ENCODE measurements at regions not wholly inside any gene's neighbourhood (a gene's known extent, or its start where the extent isn't known, plus 50 kb on each side); places are given as distances from the start of the nearest gene placed in this dataset.
"Not testable (repeated sequence)": the region's sequence is repeated elsewhere in the genome, so short reads cannot be mapped to it uniquely, and the experiment has no call there.

GRCh38 chr10:44749151-44749550, 162.0 kb upstream of the TMEM72 start:
- DNase-seq (ENCODE audit: low read depth): no peak
- H3K4me3 ChIP-seq (replicated peaks; ENCODE audit: low read depth, low read length): no peak overlapping the region
- TF ChIP-seq, protein P1, sequence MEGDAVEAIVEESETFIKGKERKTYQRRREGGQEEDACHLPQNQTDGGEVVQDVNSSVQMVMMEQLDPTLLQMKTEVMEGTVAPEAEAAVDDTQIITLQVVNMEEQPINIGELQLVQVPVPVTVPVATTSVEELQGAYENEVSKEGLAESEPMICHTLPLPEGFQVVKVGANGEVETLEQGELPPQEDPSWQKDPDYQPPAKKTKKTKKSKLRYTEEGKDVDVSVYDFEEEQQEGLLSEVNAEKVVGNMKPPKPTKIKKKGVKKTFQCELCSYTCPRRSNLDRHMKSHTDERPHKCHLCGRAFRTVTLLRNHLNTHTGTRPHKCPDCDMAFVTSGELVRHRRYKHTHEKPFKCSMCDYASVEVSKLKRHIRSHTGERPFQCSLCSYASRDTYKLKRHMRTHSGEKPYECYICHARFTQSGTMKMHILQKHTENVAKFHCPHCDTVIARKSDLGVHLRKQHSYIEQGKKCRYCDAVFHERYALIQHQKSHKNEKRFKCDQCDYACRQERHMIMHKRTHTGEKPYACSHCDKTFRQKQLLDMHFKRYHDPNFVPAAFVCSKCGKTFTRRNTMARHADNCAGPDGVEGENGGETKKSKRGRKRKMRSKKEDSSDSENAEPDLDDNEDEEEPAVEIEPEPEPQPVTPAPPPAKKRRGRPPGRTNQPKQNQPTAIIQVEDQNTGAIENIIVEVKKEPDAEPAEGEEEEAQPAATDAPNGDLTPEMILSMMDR (IDR thresholded peaks at IDR 0.05; ENCODE audit: low read length, missing control alignments): no peak

GRCh38 chr10:44752451-44753441, 158.4 kb upstream of the TMEM72 start:
- TF ChIP-seq, protein P1 (IDR thresholded peaks at IDR 0.05; ENCODE audit: low read length, missing control alignments): no peak
- no peak overlapping the region for H3K4me3 ChIP-seq (replicated peaks; ENCODE audit: low read depth, low read length)
- DNase-seq (ENCODE audit: low read depth): peak; percentile 88

GRCh38 chr10:44754355-44754754, 156.8 kb upstream of the TMEM72 start:
- not testable (repeated sequence) for H3K4me3 ChIP-seq (replicated peaks; ENCODE audit: low read depth, low read length); DNase-seq (ENCODE audit: low read depth)

- H3K4me3 ChIP-seq (replicated peaks; ENCODE audit: low read depth, low read length): no peak overlapping the region
- DNase-seq (ENCODE audit: low read depth): no peak
- TF ChIP-seq, protein P1 (IDR thresholded peaks at IDR 0.05; ENCODE audit: low read length, missing control alignments): no peak
These were observed 155.7 kb upstream of the TMEM72 start for GRCh38 chr10:44755481-44755880.

DNA sequence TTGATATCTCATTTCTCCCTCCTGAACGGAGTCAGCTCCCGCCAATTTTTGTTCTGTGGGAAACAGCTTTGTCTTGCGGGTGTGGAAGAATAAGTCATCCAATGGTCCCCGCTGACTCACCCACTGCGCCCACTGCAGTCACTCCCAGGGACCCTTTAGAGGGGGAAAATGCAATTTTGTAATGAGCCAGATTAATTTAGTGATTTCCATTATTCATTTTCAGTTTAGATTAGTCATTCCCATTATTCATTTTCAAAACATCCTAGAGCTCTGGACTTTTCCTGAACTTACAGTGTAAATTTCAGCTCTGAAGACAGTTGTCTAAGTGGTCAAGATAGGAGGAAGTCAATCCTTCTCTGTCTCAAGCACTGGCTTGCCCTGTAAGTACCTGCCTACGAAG, 154.9 kb upstream of the TMEM72 start:
- peak; percentile 39 for DNase-seq (ENCODE audit: low read depth)
- H3K4me3 ChIP-seq (replicated peaks; ENCODE audit: low read depth, low read length): no peak overlapping the region
- TF ChIP-seq, protein P1 (IDR thresholded peaks at IDR 0.05; ENCODE audit: low read length, missing control alignments): no peak

DNA sequence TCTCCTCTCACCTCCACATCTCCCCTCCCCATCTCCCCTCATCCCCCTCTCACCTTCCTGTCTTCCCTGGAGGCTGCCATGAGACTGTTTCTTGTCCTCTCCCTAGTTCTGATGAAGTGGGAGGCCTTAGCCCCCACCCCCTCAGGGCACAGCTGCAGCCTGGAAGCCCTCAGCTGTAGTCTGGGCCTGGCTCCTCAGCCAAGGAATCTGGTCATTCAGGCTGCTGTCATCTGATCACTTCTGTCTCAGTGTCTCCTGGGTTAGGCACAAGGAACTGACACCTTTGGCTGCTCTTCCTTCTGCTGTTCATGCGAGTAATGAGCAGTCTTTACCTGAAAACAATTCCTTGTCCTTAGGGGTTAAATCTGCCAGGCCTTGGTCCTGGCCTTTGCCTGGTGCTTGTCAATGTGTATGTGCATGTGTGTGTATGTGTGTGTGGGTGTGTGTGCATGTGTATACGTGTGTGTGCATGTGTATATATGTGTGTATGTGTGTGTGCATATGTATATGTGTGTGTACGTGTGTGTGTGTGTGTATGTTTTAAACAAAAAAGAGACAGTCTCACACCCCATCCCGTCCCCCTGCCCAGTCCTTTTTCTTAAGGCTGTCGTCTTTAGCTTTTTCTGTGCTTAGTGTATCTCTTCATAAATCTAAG, 153.5 kb upstream of the TMEM72 start:
- no peak overlapping the region for H3K4me3 ChIP-seq (replicated peaks; ENCODE audit: low read depth, low read length)
- DNase-seq (ENCODE audit: low read depth): no peak
- TF ChIP-seq, protein P1 (IDR thresholded peaks at IDR 0.05; ENCODE audit: low read length, missing control alignments): no peak

GRCh38 chr10:44759122-44759521, 152.0 kb upstream of the TMEM72 start:
- DNase-seq (ENCODE audit: low read depth): no peak
- TF ChIP-seq, protein P1 (IDR thresholded peaks at IDR 0.05; ENCODE audit: low read length, missing control alignments): no peak
- H3K4me3 ChIP-seq (replicated peaks; ENCODE audit: low read depth, low read length): no peak overlapping the region

All from fibroblast of pulmonary artery (primary cell).